Thoracic aorta (tissue), 2 donors: ENCODE measurements at regions not wholly inside any gene's neighbourhood (a gene's known extent, or its start where the extent isn't known, plus 50 kb on each side); places are given as distances from the start of the nearest gene placed in this dataset.

Experiments
- ATAC-seq: fragments of 150-250 bp; one replicate; pipeline ENCODE4 v1.8.0; 2017; ENCODE audit warnings: low read depth; ENCODE audit not compliant: insufficient number of reproducible peaks, low FRiP score
- DNase-seq: peaks from one replicate; pipeline ENCODE4 v3.0.0-alpha.2; 2020; ENCODE audit warnings: low spot score
- H3K27ac ChIP-seq, 2 donors: fragments of 200-600 bp; sonication (generic); 1 replicate in 1 of 2; 2 replicates in 1 of 2; pipeline ENCODE4 v1.5.1; 2016; ENCODE audit warnings: mild to moderate bottlenecking in 2 of 2, moderate library complexity in 2 of 2
- H3K27me3 ChIP-seq: fragments of 200-600 bp; sonication (generic); replicated peaks from 2 replicates; pipeline ENCODE4 v1.6.0; 2016; ENCODE audit warnings: mild to moderate bottlenecking; ENCODE audit not compliant: insufficient read depth
- H3K36me3 ChIP-seq: fragments of 200-600 bp; sonication (generic); one replicate; pipeline ENCODE4 v1.5.1; 2016
- H3K4me1 ChIP-seq, 2 donors: fragments of 200-600 bp; sonication (generic); 1 replicate in 1 of 2; 2 replicates in 1 of 2; pipeline versions ENCODE4 v1.5.1 to v1.6.0; 2016; ENCODE audit warnings: low read depth in 2 of 2, mild to moderate bottlenecking in 1 of 2; ENCODE audit not compliant: control insufficient read depth in 1 of 2
- H3K4me3 ChIP-seq: fragments of 200-600 bp; sonication (generic); 2 replicates; pipeline ENCODE4 v1.5.1; 2016; ENCODE audit warnings: mild to moderate bottlenecking
- H3K9me3 ChIP-seq: fragments of 200-600 bp; sonication (generic); 2 replicates; pipeline ENCODE4 v1.5.1; 2016
- CTCF ChIP-seq: fragments of 200-600 bp; sonication (generic); IDR thresholded peaks from one replicate; pipeline ENCODE4 v1.5.1; 2019; ENCODE audit warnings: antibody characterized with exemption

GRCh38 chr10:16274911-16275310, 161.9 kb upstream of the PTER start:
- H3K27me3 ChIP-seq: no peaks in the 10 kb centered on the region
- H3K27ac ChIP-seq: no peak overlapping the region
- ATAC-seq (no peak), DNase-seq (no peak)
- H3K4me1 ChIP-seq: no peaks in the 10 kb centered on the region
- TF ChIP-seq CTCF: no peak
- H3K4me3 ChIP-seq: no peak overlapping the region
- no peaks in the 10 kb centered on the region for H3K36me3 ChIP-seq
- no peaks in the 10 kb centered on the region for H3K9me3 ChIP-seq

GRCh38 chr10:16280595-16280994, 156.2 kb upstream of the PTER start:
- DNase-seq (no peak), ATAC-seq (no peak)
- Histone ChIP-seq H3K4me3 (no peak overlapping the region), H3K4me1 (no peaks in the 10 kb centered on the region), H3K36me3 (no peaks in the 10 kb centered on the region), H3K9me3 (no peaks in the 10 kb centered on the region), H3K27ac (no peak overlapping the region), H3K27me3 (no peaks in the 10 kb centered on the region)
- TF ChIP-seq CTCF: no peak

GRCh38 chr10:16292366-16292765, 144.4 kb upstream of the PTER start:
- ATAC-seq (no peak), DNase-seq (no peak)
- no peak overlapping the region for H3K27ac ChIP-seq
- TF ChIP-seq CTCF: no peak
- H3K36me3 ChIP-seq: no peaks in the 10 kb centered on the region
- no peaks in the 10 kb centered on the region for H3K4me1 ChIP-seq
- no peaks in the 10 kb centered on the region for H3K27me3 ChIP-seq
- no peaks in the 10 kb centered on the region for H3K9me3 ChIP-seq
- H3K4me3 ChIP-seq: no peak overlapping the region

- Histone ChIP-seq H3K9me3 (no peaks in the 10 kb centered on the region), H3K4me3 (no peak overlapping the region), H3K4me1 (no peaks in the 10 kb centered on the region), H3K36me3 (no peaks in the 10 kb centered on the region), H3K27me3 (no peaks in the 10 kb centered on the region), H3K27ac (no peak overlapping the region)
- no peak for DNase-seq
- no peak for TF ChIP-seq CTCF
- no peak for ATAC-seq
These were observed 139.7 kb upstream of the PTER start for GRCh38 chr10:16297069-16297468.

DNA sequence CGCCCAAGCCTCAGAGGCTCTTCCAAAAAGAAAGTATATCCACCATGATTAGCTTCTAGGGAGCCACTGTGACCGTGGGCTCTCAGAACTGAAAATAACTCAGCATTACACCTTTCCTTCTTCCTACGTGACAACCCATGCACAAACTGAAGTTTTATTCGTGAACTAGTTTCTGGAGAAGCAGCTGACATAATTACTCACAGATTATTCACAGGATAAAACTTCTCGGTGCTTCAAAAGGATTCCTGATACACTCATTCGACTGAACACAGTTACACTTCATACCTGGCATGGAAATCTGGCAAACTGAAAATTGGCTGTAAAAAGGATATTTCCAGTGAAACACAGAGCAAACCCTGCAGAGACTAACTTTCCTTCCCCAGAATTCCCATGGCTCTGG, 139.2 kb upstream of the PTER start:
- Histone ChIP-seq H3K27me3 (no peaks in the 10 kb centered on the region), H3K27ac (no peak overlapping the region), H3K36me3 (no peaks in the 10 kb centered on the region), H3K4me1 (no peaks in the 10 kb centered on the region), H3K9me3 (no peaks in the 10 kb centered on the region), H3K4me3 (no peak overlapping the region)
- ATAC-seq: no peak
- no peak for TF ChIP-seq CTCF
- DNase-seq: no peak
